ENCODE measurements at regions not wholly inside any gene's neighbourhood (a gene's known extent, or its start where the extent isn't known, plus 50 kb on each side); places are given as distances from the start of the nearest gene placed in this dataset.

DNA sequence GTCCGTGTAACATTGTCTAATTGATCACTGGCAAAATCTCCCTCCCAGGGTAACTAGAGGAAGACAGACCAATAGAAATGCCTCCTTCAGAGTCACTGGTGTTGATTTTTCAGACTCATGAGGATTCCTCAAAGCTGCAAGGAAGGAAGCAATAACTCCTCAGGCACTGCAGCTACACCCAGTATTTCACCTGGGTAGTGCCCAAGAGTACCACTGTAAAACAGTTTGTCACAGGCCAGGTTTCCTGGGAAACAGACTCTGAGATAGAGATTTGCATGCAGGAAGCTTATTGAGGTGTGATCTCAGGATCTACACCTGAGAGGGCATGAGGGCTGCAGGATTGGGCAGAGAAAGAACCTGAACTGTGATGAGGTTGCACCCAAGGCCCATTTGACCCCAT lies 240.7 kb upstream of the ATP6AP2 start:
- no peak for TF ChIP-seq POLR2A (IDR thresholded peaks at IDR 0.05)
- TF ChIP-seq, protein P1, sequence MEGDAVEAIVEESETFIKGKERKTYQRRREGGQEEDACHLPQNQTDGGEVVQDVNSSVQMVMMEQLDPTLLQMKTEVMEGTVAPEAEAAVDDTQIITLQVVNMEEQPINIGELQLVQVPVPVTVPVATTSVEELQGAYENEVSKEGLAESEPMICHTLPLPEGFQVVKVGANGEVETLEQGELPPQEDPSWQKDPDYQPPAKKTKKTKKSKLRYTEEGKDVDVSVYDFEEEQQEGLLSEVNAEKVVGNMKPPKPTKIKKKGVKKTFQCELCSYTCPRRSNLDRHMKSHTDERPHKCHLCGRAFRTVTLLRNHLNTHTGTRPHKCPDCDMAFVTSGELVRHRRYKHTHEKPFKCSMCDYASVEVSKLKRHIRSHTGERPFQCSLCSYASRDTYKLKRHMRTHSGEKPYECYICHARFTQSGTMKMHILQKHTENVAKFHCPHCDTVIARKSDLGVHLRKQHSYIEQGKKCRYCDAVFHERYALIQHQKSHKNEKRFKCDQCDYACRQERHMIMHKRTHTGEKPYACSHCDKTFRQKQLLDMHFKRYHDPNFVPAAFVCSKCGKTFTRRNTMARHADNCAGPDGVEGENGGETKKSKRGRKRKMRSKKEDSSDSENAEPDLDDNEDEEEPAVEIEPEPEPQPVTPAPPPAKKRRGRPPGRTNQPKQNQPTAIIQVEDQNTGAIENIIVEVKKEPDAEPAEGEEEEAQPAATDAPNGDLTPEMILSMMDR (IDR thresholded peaks at IDR 0.05 in 4 of 5, conservative IDR thresholded peaks at IDR 0.05 in 1 of 5) = no peak
